Smooth muscle cell of the brain vasculature (primary cell): ENCODE measurements at regions not wholly inside any gene's neighbourhood (a gene's known extent, or its start where the extent isn't known, plus 50 kb on each side); places are given as distances from the start of the nearest gene placed in this dataset.
"Not testable (repeated sequence)": the region's sequence is repeated elsewhere in the genome, so short reads cannot be mapped to it uniquely, and the experiment has no call there.

Experiments used
- DNase-seq: peaks from one replicate; pipeline ENCODE4 v3.0.0-alpha.2; 2012; ENCODE audit warnings: low read depth, low spot score

DNA sequence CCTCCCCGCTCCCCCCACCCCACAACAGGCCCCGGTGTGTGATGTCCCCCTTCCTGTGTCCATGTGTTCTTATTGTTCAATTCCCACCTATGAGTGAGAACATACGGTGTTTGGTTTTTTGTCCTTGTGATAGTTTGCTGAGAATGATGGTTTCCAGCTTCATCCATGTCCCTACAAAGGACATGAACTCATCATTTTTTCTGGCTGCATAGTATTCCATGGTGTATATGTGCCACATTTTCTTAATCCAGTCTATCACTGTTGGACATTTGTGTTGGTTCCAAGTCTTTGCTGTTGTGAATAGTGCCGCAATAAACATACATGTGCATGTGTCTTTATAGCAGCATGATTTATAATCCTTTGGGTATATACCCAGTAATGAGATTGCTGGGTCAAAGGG lies 104.3 kb downstream of the MTPN start:
- DNase-seq = not testable (repeated sequence)

- DNase-seq = no peak
These were observed 114.2 kb upstream of the FAM180A start for GRCh38 chr7:135862586-135863340.

DNA sequence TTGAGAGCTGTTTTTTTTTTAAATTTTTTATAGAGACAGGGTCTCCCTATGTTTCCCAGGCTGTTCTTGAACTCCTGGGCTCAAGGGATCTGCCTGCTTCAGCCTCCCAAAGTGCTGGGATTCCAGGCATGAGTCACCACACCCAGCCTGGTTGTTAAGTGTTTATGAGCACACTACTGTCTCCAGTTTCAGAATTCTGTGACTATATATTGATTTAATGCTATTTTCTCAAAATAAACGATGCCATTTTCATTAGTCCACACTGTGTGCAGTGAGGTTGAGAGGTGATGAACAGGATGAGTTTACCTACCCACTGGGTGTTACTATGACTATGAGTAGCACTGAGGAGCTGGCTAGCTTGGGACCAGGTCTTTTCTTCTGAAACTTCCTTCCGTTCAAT lies 110.9 kb upstream of the FAM180A start:
- no peak for DNase-seq

GRCh38 chr7:135858851-135859250 lies 110.2 kb upstream of the FAM180A start:
- no peak for DNase-seq

DNA sequence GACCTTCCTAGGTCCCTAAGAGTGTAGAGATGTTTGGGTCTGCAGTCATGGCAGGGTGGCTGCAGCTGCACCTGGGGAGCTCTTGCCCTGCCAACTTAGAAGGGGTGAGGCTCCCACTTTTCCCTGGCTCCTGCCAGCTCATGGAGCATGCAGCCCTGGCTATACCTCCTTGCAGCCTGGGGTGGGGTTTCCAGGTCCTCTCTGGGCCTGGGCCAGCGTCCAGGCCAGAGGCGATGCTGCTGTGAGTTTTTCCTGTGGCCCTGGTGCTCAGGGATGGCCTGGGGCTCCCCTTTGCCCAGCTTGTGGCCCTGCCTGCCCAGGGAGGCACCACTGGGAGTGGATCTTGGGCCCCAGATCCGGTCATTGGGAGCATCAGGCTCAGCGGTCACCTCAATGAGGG lies 109.8 kb upstream of the FAM180A start:
- no peak for DNase-seq

- no peak for DNase-seq
These were observed 109.1 kb upstream of the FAM180A start for GRCh38 chr7:135857519-135858274.

GRCh38 chr7:135856356-135857144 lies 107.9 kb upstream of the FAM180A start:
- DNase-seq = no peak

DNA sequence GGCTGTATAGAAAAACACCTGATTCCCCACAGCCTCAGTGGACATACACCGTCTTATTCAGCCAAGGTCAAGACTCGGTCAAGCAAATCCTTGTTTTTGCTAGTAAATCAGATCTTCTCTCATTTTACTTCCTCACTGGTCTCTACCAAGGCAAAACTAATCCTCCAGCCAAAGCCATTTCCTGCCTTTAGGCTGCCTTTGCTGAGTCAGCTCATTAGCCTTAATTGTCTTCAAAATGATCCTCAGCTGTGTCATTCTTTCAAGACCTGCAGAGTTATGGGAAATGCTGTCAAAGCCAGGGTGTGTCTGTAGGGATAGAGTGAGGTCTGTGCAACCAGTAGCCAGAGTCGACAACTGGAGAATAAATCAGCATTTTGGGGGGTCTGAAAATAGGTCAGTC lies 107.2 kb upstream of the FAM180A start:
- no peak for DNase-seq

GRCh38 chr7:135853499-135853898 lies 104.9 kb upstream of the FAM180A start:
- no peak for DNase-seq

DNA sequence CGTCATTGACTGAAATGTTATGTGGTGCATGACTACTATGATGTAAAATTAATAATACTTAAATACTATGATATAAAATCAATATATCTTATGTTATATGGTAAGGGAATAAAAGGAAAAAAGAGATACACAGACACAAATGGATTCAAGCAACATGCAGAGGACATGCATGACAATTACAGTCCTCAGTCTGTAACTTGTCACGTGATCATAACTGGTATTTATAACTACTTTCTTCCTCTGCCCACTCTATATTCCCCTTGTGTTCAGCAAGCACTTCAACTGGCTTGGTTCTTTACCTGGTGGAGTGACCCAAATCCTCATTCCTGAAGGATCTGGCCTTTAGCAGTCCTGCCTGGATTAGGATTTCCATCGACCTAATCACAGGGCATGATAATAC lies 104.4 kb upstream of the FAM180A start:
- DNase-seq = no peak

DNA sequence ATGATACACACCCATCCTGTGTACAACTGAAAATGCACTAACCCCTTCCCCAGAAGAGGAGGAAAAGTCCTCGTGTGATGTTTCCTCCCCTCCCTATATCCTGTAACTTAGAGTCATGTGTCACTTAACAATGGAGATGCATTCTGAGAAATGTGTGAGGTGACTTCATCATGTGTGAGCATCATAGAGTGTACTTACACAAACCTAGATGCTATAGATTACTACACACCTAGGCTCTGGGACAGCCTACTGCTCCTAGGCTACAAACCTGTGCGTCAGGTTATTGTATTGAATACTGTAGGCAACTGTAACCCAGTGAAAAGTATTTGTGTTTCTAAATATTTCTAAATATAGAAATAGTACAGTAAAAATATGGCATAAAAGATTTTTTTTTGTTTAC lies 98.6 kb upstream of the FAM180A start:
- DNase-seq = no peak

DNA sequence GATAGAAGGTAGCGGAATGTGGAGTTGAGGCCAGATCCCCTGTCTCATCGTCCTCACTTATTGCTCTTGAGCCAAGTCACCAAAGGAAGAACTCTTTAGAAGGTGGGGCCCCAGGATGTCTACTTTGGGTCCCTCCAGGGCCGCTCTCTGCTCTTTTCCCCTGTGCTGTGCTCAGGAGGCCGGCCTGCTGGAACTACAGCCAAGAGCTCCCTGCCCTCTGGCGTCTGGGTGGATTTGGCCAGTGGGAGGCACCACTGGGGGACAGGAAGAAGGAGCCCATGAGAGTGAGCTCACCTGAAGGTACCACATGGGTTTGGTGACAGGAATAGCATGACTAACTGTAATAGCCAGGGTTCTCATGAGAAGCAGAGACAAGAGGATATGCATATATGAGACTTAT lies 97.7 kb upstream of the FAM180A start:
- no peak for DNase-seq

DNA sequence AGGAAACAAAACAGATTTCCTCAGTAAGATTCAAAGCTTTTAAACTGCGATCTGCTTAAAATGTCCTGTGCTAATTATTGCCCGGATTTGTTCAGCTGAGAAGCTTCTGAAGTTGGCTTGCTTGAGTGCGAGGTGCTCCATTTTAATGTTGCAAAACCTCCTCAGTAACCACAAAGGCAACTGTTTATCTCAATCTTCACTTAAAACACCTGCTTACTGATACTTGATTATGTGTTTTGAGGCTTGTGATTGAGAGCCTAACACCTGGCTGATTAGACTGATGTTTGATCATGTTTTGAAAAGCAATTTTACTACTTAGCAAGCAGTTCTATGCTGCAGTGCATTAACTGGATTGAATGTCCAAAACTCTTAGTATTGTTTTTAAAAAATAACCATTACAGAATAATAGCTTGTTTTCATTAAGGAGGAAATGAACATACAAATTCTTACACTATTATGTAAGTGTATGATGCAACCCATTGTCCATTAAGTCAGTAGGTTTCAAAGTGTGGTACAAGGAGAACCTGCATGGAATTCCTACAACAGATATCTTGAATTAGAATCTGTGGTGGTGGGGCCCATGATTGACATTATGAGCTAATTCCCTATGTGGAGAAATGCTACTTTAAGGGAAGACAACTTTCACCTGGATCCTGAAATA lies 96.9 kb upstream of the FAM180A start:
- DNase-seq = no peak

DNA sequence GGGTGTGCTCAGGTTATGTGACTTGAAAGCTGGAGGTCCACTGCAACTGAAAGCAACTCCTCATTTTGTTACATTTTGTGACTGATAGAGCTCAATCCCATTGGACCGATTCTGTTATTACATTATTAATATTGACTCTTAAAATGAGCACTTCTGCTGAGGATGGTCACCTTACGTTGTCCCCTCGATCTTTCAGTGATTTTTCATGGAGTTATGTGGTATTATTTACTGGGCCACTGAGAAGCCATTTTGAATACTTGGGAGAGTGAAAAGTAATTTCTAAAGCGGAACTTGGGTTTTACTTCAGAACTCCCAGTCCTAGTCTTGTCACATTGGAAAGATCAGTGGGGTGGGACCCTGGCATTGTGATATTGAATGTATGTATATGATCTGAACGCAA lies 96.3 kb upstream of the FAM180A start:
- DNase-seq = no peak

GRCh38 chr7:135843214-135843613 lies 94.6 kb upstream of the FAM180A start:
- DNase-seq = no peak

- no peak for DNase-seq
These were observed 94.0 kb upstream of the FAM180A start for GRCh38 chr7:135842446-135843179.

DNA sequence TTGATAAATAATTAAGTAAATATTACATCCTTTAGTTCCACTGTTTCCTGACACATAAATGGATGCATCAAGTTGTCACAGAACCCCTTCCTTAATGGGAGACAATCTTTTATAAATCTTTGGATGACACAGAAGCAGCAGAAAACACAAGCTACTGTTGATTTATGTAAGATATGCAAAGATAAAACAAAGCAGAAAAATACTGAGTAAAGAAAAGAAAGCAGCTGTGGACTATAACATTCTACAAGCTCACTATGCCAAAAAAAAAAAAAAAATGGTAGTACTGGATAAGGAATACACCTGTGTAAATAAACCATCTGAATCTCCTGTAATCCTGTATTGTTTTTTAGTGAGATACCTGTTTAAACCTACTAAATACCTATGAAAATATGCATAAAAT lies 92.0 kb upstream of the FAM180A start:
- no peak for DNase-seq

- DNase-seq = no peak
These were observed 89.1 kb upstream of the FAM180A start for GRCh38 chr7:135837675-135838074.

DNA sequence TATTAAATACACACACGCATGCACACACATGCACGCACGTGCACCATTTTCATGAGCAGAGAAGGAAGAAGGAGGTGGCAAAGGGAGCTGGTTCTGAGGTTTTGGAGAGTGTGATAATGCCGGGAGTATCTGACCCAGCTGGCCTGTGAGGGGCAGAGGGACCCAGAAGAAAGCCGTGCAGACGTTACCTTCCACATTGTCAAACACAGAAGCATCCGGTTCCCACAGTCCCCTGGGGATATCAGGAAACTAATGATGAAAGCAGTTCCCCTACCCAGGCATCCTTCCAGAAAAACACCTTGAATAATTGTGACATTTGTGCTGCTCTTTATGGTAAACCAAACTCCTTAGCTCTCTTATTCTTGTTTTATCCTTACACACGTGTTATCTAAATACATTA lies 85.7 kb upstream of the FAM180A start:
- DNase-seq = no peak

DNA sequence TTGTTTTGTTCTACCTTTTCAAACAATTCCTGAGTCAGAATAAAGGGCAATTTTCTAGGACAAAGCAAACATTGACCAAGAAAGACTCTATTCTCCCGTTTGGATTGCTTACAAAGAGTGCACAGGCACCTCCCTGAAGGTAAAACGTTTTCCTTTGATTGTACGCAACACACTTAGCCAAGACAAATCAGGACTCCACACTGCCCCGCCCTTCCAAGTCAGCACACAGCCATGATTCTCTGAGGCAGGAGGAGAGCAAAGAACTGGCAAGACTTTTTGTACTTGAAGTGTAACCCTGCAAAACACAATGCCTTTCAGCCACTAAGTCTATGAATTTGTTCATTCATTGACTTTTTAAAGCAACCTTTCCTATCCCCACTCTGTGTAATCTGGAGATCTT lies 85.0 kb upstream of the FAM180A start:
- DNase-seq = no peak

DNA sequence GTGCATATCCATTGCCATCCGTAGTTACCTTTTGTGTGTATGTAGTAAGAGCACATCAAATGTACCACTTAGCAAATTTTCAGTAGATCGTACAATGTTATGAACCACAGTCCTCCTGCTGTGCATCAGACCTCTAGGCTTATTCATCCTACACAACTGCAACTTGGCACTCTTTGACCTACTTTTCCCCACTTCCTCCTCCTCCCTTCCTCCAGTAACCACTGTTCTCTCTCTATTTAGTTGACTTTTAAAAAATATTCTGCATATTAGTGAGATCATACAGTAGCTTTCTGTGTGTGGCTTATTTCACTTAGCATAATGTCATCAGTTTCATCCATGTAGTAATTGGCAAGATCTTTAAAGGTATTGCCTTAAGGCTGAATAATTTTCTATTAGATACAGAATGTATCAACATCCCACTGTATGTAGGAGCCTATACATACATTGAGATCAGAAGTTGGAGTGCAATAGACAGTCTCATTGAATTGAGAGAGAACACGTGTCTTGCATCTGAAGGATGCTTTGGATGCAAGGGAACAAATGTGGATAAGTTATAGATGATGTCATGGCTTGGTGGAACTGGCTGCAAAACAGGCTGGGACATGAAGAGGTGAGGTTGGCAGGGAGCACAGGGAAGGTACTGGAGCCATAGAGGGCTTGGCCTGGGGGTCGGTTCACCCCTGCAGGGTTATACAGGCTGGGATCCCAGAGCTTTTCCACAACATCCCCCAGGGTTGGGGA lies 83.0 kb upstream of the FAM180A start:
- DNase-seq = no peak
